ENCODE measurements at regions not wholly inside any gene's neighbourhood (a gene's known extent, or its start where the extent isn't known, plus 50 kb on each side); places are given as distances from the start of the nearest gene placed in this dataset.

GRCh38 chr5:24923400-24923799 is 278.6 kb upstream of the CDH10 start:
- TF ChIP-seq CTCF (IDR thresholded peaks at IDR 0.05; ENCODE audit: insufficient read depth in 1 of 2, low read depth in 1 of 2, low read length in 1 of 2, severe bottlenecking in 1 of 2, unreplicated experiment in 1 of 2): no peak
- ChIA-PET POLR2A (no interaction called here), CTCF (no interaction called here)
- no peak for DNase-seq
- no peaks in the 10 kb centered on the region for H3K36me3 Mint-ChIP-seq (ENCODE audit: insufficient read depth, unreplicated experiment)
- H3K27me3 Mint-ChIP-seq (ENCODE audit: insufficient read depth, unreplicated experiment): no peaks in the 10 kb centered on the region
- H3K4me1 ChIP-seq: no peaks in the 10 kb centered on the region
- intact Hi-C loops (cut with micrococcal nuclease; ENCODE audit: unreplicated experiment): no loop called here
- H3K27ac Mint-ChIP-seq (ENCODE audit: unreplicated experiment): no peak overlapping the region
- H3K36me3 ChIP-seq (ENCODE audit: control insufficient read depth, insufficient read depth, low read length): no peaks in the 10 kb centered on the region
- no peaks in the 10 kb centered on the region for H3K27me3 ChIP-seq (replicated peaks; ENCODE audit: control insufficient read depth, insufficient read depth, low read length)
- BruUV-seq (replicated peaks): no TSS peak
- 0 out of 2 replicates have a peak, but pooled peaks cover 3% of the 10 kb centered on the region for H3K9me3 ChIP-seq
- H3K4me3 Mint-ChIP-seq (ENCODE audit: unreplicated experiment): no peak overlapping the region
- no peaks in the 10 kb centered on the region for H3K4me1 Mint-ChIP-seq (ENCODE audit: low read depth, unreplicated experiment)
- no peaks in the 10 kb centered on the region for H3K9me3 Mint-ChIP-seq (ENCODE audit: unreplicated experiment)
- H3K4me3 ChIP-seq (ENCODE audit: low read depth, low read length): no peak overlapping the region

- Histone ChIP-seq H3K4me3 (ENCODE audit: low read depth, low read length) (no peak overlapping the region), H3K36me3 (ENCODE audit: control insufficient read depth, insufficient read depth, low read length) (no peaks in the 10 kb centered on the region), H3K27me3 (replicated peaks; ENCODE audit: control insufficient read depth, insufficient read depth, low read length) (no peaks in the 10 kb centered on the region), H3K4me1 (no peaks in the 10 kb centered on the region), H3K9me3 (no peaks in the 10 kb centered on the region)
- BruUV-seq (replicated peaks): no TSS peak
- CTCF ChIA-PET: no interaction called here
- no peaks in the 10 kb centered on the region for H3K4me1 Mint-ChIP-seq (ENCODE audit: low read depth, unreplicated experiment)
- intact Hi-C loops (cut with micrococcal nuclease; ENCODE audit: unreplicated experiment): no loop called here
- TF ChIP-seq CTCF (IDR thresholded peaks at IDR 0.05; ENCODE audit: insufficient read depth in 1 of 2, low read depth in 1 of 2, low read length in 1 of 2, severe bottlenecking in 1 of 2, unreplicated experiment in 1 of 2): no peak
- no peak for DNase-seq
- H3K4me3 Mint-ChIP-seq (ENCODE audit: unreplicated experiment): no peak overlapping the region
- H3K36me3 Mint-ChIP-seq (ENCODE audit: insufficient read depth, unreplicated experiment): no peaks in the 10 kb centered on the region
- H3K27me3 Mint-ChIP-seq (ENCODE audit: insufficient read depth, unreplicated experiment): no peaks in the 10 kb centered on the region
- POLR2A ChIA-PET: no interaction called here
- no peak overlapping the region for H3K27ac Mint-ChIP-seq (ENCODE audit: unreplicated experiment)
- H3K9me3 Mint-ChIP-seq (ENCODE audit: unreplicated experiment): no peaks in the 10 kb centered on the region
Observed at GRCh38 chr5:24918676-24919075, 273.9 kb upstream of the CDH10 start.

GRCh38 chr5:24916863-24917262 is 272.1 kb upstream of the CDH10 start:
- BruUV-seq (replicated peaks): no TSS peak
- intact Hi-C loops (cut with micrococcal nuclease; ENCODE audit: unreplicated experiment): no loop called here
- Mint-ChIP-seq H3K36me3 (ENCODE audit: insufficient read depth, unreplicated experiment) (no peaks in the 10 kb centered on the region), H3K4me3 (ENCODE audit: unreplicated experiment) (no peak overlapping the region), H3K4me1 (ENCODE audit: low read depth, unreplicated experiment) (no peaks in the 10 kb centered on the region), H3K27ac (ENCODE audit: unreplicated experiment) (no peak overlapping the region), H3K9me3 (ENCODE audit: unreplicated experiment) (no peaks in the 10 kb centered on the region), H3K27me3 (ENCODE audit: insufficient read depth, unreplicated experiment) (no peaks in the 10 kb centered on the region)
- Histone ChIP-seq H3K9me3 (no peaks in the 10 kb centered on the region), H3K27me3 (replicated peaks; ENCODE audit: control insufficient read depth, insufficient read depth, low read length) (no peaks in the 10 kb centered on the region), H3K36me3 (ENCODE audit: control insufficient read depth, insufficient read depth, low read length) (no peaks in the 10 kb centered on the region), H3K4me1 (no peaks in the 10 kb centered on the region), H3K4me3 (ENCODE audit: low read depth, low read length) (no peak overlapping the region)
- no peak for DNase-seq
- POLR2A ChIA-PET: no interaction called here
- no peak for TF ChIP-seq CTCF (IDR thresholded peaks at IDR 0.05; ENCODE audit: insufficient read depth in 1 of 2, low read depth in 1 of 2, low read length in 1 of 2, severe bottlenecking in 1 of 2, unreplicated experiment in 1 of 2)
- CTCF ChIA-PET: no interaction called here
